ENCODE measurements at regions not wholly inside any gene's neighbourhood (a gene's known extent, or its start where the extent isn't known, plus 50 kb on each side); places are given as distances from the start of the nearest gene placed in this dataset.

- TF ChIP-seq POLR2A (IDR thresholded peaks at IDR 0.05; ENCODE audit: low read depth, low read length) (no peak), EZH2 (IDR thresholded peaks at IDR 0.05; ENCODE audit: borderline replicate concordance, low read depth, low read length, severe bottlenecking) (no peak), CTCF (IDR thresholded peaks at IDR 0.05; ENCODE audit: extremely low read depth in 1 of 2, insufficient read depth in 1 of 2, low read depth in 1 of 2, low read length in 2 of 2) (no peak), POLR2AphosphoS5 (IDR thresholded peaks at IDR 0.05; ENCODE audit: insufficient read depth, low read depth, low read length) (no peak), MYC (IDR thresholded peaks at IDR 0.05; ENCODE audit: low read depth, low read length) (no peak), MAX (IDR thresholded peaks at IDR 0.05; ENCODE audit: insufficient read depth, insufficient read length) (no peak), JUN (IDR thresholded peaks at IDR 0.05; ENCODE audit: borderline replicate concordance, insufficient read depth, insufficient read length, low read depth) (no peak)
Observed at GRCh38 chr3:71879089-71879488, 94.1 kb upstream of the PROK2 start.

Data from endothelial cell of umbilical vein (primary cell).